ENCODE measurements at regions not wholly inside any gene's neighbourhood (a gene's known extent, or its start where the extent isn't known, plus 50 kb on each side); places are given as distances from the start of the nearest gene placed in this dataset.

DNA sequence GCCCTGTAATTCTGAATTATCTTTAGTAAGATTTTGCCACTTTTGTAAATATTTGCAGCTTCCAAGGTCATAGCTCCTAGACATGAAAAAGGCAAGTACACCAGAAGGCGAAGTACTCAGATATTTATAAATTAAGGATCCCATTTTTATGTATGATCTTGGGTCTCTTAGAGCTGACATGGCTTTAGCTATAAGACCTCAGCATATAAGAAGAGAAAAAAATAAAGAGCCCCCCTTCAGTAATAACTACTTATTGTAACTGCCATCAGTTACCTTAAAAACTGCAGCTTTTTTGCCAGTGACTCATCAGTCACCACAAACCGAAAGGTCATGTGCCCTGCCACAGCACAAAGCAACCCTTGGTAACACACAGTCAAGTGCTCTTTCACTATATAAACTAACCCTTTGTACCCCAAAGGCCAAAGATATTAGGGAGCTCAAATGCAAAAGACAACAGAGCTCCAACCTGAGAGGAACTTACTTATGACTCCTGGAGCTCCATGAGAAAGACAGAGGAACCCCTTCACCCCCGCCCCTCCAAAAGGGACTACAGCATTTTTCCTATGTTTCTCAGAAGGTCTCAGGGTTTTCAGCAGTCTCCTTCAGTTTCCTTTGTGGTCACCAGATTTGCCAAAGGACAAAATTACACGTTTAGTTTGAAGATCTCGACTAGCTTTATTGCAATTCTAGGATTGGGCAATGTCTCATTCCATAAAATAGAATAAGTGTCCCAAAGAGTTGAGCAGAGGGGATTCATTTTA, 219.8 kb upstream of the DUSP10 start:
- TF ChIP-seq, protein P1, sequence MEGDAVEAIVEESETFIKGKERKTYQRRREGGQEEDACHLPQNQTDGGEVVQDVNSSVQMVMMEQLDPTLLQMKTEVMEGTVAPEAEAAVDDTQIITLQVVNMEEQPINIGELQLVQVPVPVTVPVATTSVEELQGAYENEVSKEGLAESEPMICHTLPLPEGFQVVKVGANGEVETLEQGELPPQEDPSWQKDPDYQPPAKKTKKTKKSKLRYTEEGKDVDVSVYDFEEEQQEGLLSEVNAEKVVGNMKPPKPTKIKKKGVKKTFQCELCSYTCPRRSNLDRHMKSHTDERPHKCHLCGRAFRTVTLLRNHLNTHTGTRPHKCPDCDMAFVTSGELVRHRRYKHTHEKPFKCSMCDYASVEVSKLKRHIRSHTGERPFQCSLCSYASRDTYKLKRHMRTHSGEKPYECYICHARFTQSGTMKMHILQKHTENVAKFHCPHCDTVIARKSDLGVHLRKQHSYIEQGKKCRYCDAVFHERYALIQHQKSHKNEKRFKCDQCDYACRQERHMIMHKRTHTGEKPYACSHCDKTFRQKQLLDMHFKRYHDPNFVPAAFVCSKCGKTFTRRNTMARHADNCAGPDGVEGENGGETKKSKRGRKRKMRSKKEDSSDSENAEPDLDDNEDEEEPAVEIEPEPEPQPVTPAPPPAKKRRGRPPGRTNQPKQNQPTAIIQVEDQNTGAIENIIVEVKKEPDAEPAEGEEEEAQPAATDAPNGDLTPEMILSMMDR (IDR thresholded peaks at IDR 0.05), result no peak
- TF ChIP-seq POLR2A (IDR thresholded peaks at IDR 0.05), result no peak
